ENCODE measurements at regions not wholly inside any gene's neighbourhood (a gene's known extent, or its start where the extent isn't known, plus 50 kb on each side); places are given as distances from the start of the nearest gene placed in this dataset.

DNA sequence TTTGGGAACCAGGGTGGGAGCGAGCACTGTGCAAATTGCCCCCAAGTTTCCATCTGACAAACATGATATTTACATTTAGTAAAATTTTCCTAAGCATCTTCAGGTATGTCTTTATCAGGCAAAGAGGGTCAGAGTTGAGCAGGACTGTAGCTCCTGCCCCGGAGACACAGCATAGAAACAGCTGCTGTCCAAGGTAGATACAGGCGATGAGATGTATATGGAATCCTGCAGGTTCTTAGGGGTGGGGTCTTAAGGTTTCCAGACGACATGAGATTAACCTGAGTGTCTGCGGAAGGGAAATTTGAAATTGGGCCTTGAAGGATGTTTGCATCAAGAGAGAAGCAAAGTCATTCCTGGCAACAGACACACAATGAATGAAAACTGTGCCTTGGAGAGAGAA is 998.8 kb downstream of the AACS start:
- no peaks in the 10 kb centered on the region for H3K36me3 ChIP-seq (ENCODE audit: control insufficient read depth, insufficient read depth, low read length)
- no peak overlapping the region for H3K4me3 ChIP-seq (ENCODE audit: low read depth, low read length)
- H3K9me3 ChIP-seq (ENCODE audit: control insufficient read depth, insufficient read depth, low read length): no peaks in the 10 kb centered on the region
- H3K27me3 ChIP-seq (ENCODE audit: control insufficient read depth, insufficient read depth, low read length): no peaks in the 10 kb centered on the region
- no peak overlapping the region for H3K9ac ChIP-seq (ENCODE audit: low read depth, low read length)
- H3K4me1 ChIP-seq (ENCODE audit: control insufficient read depth, insufficient read depth, low read length): no peaks in the 10 kb centered on the region

- Histone ChIP-seq H3K9me3 (ENCODE audit: control insufficient read depth, insufficient read depth, low read length) (peaks cover 11% of the 10 kb centered on the region), H3K4me1 (ENCODE audit: control insufficient read depth, insufficient read depth, low read length) (no peaks in the 10 kb centered on the region), H3K4me3 (ENCODE audit: low read depth, low read length) (no peak overlapping the region), H3K27me3 (ENCODE audit: control insufficient read depth, insufficient read depth, low read length) (no peaks in the 10 kb centered on the region), H3K36me3 (ENCODE audit: control insufficient read depth, insufficient read depth, low read length) (no peaks in the 10 kb centered on the region), H3K9ac (ENCODE audit: low read depth, low read length) (no peak overlapping the region)
These were observed 1002.5 kb downstream of the AACS start for GRCh38 chr12:126067626-126068329.

DNA sequence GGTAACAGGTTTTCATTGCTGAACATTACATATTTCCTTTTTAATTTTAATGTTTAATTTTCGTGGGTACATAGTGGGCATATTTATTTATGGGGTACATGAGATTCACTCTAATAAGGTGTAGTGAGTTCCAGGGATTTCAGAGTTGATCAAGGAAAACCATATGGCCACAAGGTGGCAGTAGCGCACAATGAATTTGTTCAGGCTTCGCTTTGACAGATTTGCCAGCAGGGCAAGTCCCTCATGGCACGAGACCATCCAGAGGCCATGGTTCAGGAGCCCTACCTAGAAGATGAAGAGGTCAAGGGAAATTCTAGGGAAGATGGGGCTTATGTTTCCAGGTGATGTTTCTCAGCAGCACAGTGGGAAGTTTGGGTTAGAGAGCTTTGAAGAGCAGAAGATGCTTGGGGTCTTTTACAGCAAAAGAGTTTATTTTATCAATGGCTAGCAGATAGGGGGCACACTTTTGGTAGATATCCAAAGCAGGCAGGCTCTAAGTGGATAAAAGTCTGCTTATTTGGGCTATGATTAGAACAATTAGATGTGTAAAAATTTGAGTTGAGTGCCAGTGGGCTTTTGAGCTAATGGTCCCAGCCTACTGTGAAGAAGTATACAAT is 1004.4 kb downstream of the AACS start:
- peaks cover 11% of the 10 kb centered on the region for H3K9me3 ChIP-seq (ENCODE audit: control insufficient read depth, insufficient read depth, low read length)
- H3K9ac ChIP-seq (ENCODE audit: low read depth, low read length): no peak overlapping the region
- no peaks in the 10 kb centered on the region for H3K4me1 ChIP-seq (ENCODE audit: control insufficient read depth, insufficient read depth, low read length)
- no peak overlapping the region for H3K4me3 ChIP-seq (ENCODE audit: low read depth, low read length)
- H3K27me3 ChIP-seq (ENCODE audit: control insufficient read depth, insufficient read depth, low read length): no peaks in the 10 kb centered on the region
- H3K36me3 ChIP-seq (ENCODE audit: control insufficient read depth, insufficient read depth, low read length): no peaks in the 10 kb centered on the region

- H3K9ac ChIP-seq (ENCODE audit: low read depth, low read length): no peak overlapping the region
- no peaks in the 10 kb centered on the region for H3K9me3 ChIP-seq (ENCODE audit: control insufficient read depth, insufficient read depth, low read length)
- no peak overlapping the region for H3K4me3 ChIP-seq (ENCODE audit: low read depth, low read length)
- H3K4me1 ChIP-seq (ENCODE audit: control insufficient read depth, insufficient read depth, low read length): no peaks in the 10 kb centered on the region
- H3K27me3 ChIP-seq (ENCODE audit: control insufficient read depth, insufficient read depth, low read length): no peaks in the 10 kb centered on the region
- H3K36me3 ChIP-seq (ENCODE audit: control insufficient read depth, insufficient read depth, low read length): no peaks in the 10 kb centered on the region
These were observed 1011.3 kb downstream of the AACS start for GRCh38 chr12:126076515-126076914.

GRCh38 chr12:126083926-126084325 is 1018.7 kb downstream of the AACS start:
- Histone ChIP-seq H3K36me3 (ENCODE audit: control insufficient read depth, insufficient read depth, low read length) (no peaks in the 10 kb centered on the region), H3K4me3 (ENCODE audit: low read depth, low read length) (no peak overlapping the region), H3K27me3 (ENCODE audit: control insufficient read depth, insufficient read depth, low read length) (no peaks in the 10 kb centered on the region), H3K4me1 (ENCODE audit: control insufficient read depth, insufficient read depth, low read length) (no peaks in the 10 kb centered on the region), H3K9ac (ENCODE audit: low read depth, low read length) (no peak overlapping the region), H3K9me3 (ENCODE audit: control insufficient read depth, insufficient read depth, low read length) (peaks cover 5% of the 10 kb centered on the region)

GRCh38 chr12:126084480-126084879 is 1019.2 kb downstream of the AACS start:
- H3K36me3 ChIP-seq (ENCODE audit: control insufficient read depth, insufficient read depth, low read length): no peaks in the 10 kb centered on the region
- H3K9me3 ChIP-seq (ENCODE audit: control insufficient read depth, insufficient read depth, low read length): peaks cover 5% of the 10 kb centered on the region
- no peak overlapping the region for H3K9ac ChIP-seq (ENCODE audit: low read depth, low read length)
- no peaks in the 10 kb centered on the region for H3K4me1 ChIP-seq (ENCODE audit: control insufficient read depth, insufficient read depth, low read length)
- no peak overlapping the region for H3K4me3 ChIP-seq (ENCODE audit: low read depth, low read length)
- no peaks in the 10 kb centered on the region for H3K27me3 ChIP-seq (ENCODE audit: control insufficient read depth, insufficient read depth, low read length)

DNA sequence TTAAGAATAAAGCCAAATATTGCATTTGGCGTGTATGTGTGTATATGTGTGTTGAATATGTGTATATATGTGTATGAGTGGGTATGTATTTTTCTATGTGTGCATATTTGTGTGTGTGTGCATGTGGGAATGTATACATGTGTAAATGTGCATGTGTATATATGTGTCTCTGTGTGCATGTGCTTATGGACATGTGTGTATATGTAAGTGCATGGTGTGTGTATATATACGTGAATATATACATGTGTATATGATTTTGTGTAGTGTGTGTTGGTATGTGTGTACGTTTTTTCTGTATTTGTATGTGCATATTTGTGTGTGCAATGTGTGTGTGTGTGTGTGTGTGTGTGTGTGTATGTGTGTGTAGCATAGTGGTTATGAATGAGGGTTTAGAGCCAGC is 1021.0 kb downstream of the AACS start:
- H3K4me3 ChIP-seq (ENCODE audit: low read depth, low read length): no peak overlapping the region
- H3K4me1 ChIP-seq (ENCODE audit: control insufficient read depth, insufficient read depth, low read length): no peaks in the 10 kb centered on the region
- peaks cover 7% of the 10 kb centered on the region for H3K9me3 ChIP-seq (ENCODE audit: control insufficient read depth, insufficient read depth, low read length)
- H3K9ac ChIP-seq (ENCODE audit: low read depth, low read length): no peak overlapping the region
- H3K36me3 ChIP-seq (ENCODE audit: control insufficient read depth, insufficient read depth, low read length): no peaks in the 10 kb centered on the region
- no peaks in the 10 kb centered on the region for H3K27me3 ChIP-seq (ENCODE audit: control insufficient read depth, insufficient read depth, low read length)

- Histone ChIP-seq H3K4me1 (ENCODE audit: control insufficient read depth, insufficient read depth, low read length) (no peaks in the 10 kb centered on the region), H3K4me3 (ENCODE audit: low read depth, low read length) (no peak overlapping the region), H3K27me3 (ENCODE audit: control insufficient read depth, insufficient read depth, low read length) (no peaks in the 10 kb centered on the region), H3K9me3 (ENCODE audit: control insufficient read depth, insufficient read depth, low read length) (peaks cover 8% of the 10 kb centered on the region), H3K9ac (ENCODE audit: low read depth, low read length) (no peak overlapping the region), H3K36me3 (ENCODE audit: control insufficient read depth, insufficient read depth, low read length) (no peaks in the 10 kb centered on the region)
These were observed 1022.5 kb downstream of the AACS start for GRCh38 chr12:126087692-126088091.

- H3K4me1 ChIP-seq (ENCODE audit: control insufficient read depth, insufficient read depth, low read length): no peaks in the 10 kb centered on the region
- peaks cover 3% of the 10 kb centered on the region for H3K9me3 ChIP-seq (ENCODE audit: control insufficient read depth, insufficient read depth, low read length)
- no peak overlapping the region for H3K4me3 ChIP-seq (ENCODE audit: low read depth, low read length)
- H3K36me3 ChIP-seq (ENCODE audit: control insufficient read depth, insufficient read depth, low read length): no peaks in the 10 kb centered on the region
- H3K9ac ChIP-seq (ENCODE audit: low read depth, low read length): no peak overlapping the region
- no peaks in the 10 kb centered on the region for H3K27me3 ChIP-seq (ENCODE audit: control insufficient read depth, insufficient read depth, low read length)
These were observed 1028.7 kb downstream of the AACS start for GRCh38 chr12:126093908-126094307.

DNA sequence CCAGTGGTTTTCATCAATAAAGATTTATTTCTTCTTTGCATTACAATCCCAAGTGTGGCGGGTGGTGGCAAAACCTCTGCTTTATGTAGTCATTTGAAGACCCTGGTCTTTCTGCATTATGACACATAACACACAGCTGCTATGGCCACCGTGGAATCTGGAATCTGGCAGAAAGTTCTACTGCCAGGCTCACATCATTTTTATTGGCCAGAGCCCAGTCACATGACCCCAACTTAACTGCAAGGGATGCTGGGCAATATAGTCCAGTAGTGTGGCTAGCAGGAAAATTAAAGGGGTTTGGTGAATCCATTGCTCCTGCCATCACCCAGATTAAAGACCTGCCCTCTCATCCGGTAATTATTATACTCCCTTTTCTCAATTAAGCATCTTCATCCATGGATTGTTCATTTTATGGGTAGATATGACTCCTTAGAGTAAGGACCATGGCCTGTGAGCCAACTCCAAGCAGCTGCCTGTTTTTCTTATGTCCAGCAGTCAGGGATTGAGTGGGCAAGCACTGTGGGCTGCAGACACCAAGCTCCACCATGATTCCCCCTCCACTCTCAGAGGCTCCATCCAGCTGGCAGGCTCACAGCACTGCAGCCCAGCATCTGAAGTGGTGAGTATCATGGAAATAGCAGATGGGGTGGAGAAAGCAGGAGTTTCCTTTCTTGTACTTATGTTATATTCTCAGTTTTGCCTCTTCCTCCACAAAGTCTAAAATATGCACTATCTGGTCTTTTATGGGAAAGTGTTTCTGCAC is 1030.7 kb downstream of the AACS start:
- H3K9me3 ChIP-seq (ENCODE audit: control insufficient read depth, insufficient read depth, low read length): peaks cover 3% of the 10 kb centered on the region
- no peaks in the 10 kb centered on the region for H3K4me1 ChIP-seq (ENCODE audit: control insufficient read depth, insufficient read depth, low read length)
- no peaks in the 10 kb centered on the region for H3K36me3 ChIP-seq (ENCODE audit: control insufficient read depth, insufficient read depth, low read length)
- H3K27me3 ChIP-seq (ENCODE audit: control insufficient read depth, insufficient read depth, low read length): no peaks in the 10 kb centered on the region
- no peak overlapping the region for H3K9ac ChIP-seq (ENCODE audit: low read depth, low read length)
- H3K4me3 ChIP-seq (ENCODE audit: low read depth, low read length): no peak overlapping the region

DNA sequence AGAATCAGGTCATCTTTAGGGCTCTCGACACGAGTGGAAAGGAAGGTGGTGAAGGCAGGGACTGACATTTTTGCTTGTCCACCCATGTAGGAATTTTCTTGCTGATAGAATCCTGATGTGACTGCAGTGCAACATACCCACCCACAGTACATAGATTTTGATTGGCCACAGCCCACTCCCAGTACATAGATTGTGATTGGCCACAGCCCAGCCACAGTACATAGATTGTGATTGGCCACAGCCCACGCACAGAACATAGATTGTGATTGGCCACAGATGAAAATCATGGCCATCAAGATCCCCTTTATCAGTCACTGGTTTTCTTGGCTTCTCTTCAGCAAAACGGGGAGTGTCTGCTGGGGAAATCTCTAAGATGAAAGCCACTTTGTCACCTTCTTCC is 1041.5 kb downstream of the AACS start:
- H3K36me3 ChIP-seq (ENCODE audit: control insufficient read depth, insufficient read depth, low read length): no peaks in the 10 kb centered on the region

GRCh38 chr12:126107659-126108058 is 1042.4 kb downstream of the AACS start:
- H3K4me3 ChIP-seq (ENCODE audit: low read depth, low read length): no peak overlapping the region

More for the DNA sequence above, 1041.5 kb downstream of the AACS start:
- Histone ChIP-seq H3K4me3 (ENCODE audit: low read depth, low read length) (no peak overlapping the region), H3K27me3 (ENCODE audit: control insufficient read depth, insufficient read depth, low read length) (no peaks in the 10 kb centered on the region), H3K9ac (ENCODE audit: low read depth, low read length) (no peak overlapping the region), H3K9me3 (ENCODE audit: control insufficient read depth, insufficient read depth, low read length) (no peaks in the 10 kb centered on the region), H3K4me1 (ENCODE audit: control insufficient read depth, insufficient read depth, low read length) (no peaks in the 10 kb centered on the region)

More at GRCh38 chr12:126107659-126108058, 1042.4 kb downstream of the AACS start:
- H3K36me3 ChIP-seq (ENCODE audit: control insufficient read depth, insufficient read depth, low read length): no peaks in the 10 kb centered on the region
- H3K4me1 ChIP-seq (ENCODE audit: control insufficient read depth, insufficient read depth, low read length): no peaks in the 10 kb centered on the region
- no peaks in the 10 kb centered on the region for H3K27me3 ChIP-seq (ENCODE audit: control insufficient read depth, insufficient read depth, low read length)
- H3K9me3 ChIP-seq (ENCODE audit: control insufficient read depth, insufficient read depth, low read length): no peaks in the 10 kb centered on the region
- H3K9ac ChIP-seq (ENCODE audit: low read depth, low read length): no peak overlapping the region
